ENCODE measurements at regions not wholly inside any gene's neighbourhood (a gene's known extent, or its start where the extent isn't known, plus 50 kb on each side); places are given as distances from the start of the nearest gene placed in this dataset.

DNA sequence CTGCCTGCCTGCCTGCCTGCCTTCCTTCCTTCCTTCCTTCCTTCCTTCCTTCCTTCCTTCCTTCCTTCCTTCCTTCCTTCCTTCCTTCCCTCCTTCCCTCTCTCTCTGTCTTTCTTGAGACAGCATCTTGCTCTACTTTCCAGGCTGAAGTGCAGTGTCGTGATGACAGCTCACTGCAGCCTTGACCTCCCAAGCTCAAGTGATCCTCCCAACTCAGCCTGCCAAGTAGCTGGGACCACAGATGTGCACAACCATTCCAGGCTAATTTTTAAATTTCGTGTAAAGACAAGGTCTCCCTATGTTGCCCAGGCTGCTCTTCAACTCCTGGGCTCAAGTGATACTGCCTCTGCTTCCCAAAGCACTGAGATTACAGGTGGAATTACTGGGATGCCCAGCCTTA is 328.2 kb upstream of the SORL1-AS1 start:
- DNase-seq: no peak

DNA sequence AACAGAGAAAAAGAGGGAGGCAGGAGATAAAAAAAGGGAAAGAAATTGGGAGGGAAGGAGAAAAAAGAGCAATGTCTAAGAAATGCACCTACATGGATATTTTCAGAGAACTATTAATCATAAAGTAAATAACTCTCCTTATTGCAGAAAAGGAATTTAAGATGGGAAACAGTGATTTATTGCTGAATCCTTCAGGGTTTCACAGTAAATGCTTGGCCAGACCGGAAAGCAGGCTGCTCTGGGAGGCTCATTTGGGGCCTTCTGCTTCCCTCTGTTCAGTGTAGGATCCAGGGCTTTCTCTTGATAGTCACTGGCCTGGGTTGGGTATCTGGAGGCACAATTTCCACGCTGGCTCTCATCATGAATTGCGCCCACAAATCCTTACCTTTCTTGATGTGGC is 324.3 kb upstream of the SORL1-AS1 start:
- no peak for DNase-seq

- no peak for DNase-seq
Observed at GRCh38 chr11:121775276-121775675, 322.5 kb upstream of the SORL1-AS1 start.

GRCh38 chr11:121773076-121773475 is 320.3 kb upstream of the SORL1-AS1 start:
- no peak for DNase-seq

DNA sequence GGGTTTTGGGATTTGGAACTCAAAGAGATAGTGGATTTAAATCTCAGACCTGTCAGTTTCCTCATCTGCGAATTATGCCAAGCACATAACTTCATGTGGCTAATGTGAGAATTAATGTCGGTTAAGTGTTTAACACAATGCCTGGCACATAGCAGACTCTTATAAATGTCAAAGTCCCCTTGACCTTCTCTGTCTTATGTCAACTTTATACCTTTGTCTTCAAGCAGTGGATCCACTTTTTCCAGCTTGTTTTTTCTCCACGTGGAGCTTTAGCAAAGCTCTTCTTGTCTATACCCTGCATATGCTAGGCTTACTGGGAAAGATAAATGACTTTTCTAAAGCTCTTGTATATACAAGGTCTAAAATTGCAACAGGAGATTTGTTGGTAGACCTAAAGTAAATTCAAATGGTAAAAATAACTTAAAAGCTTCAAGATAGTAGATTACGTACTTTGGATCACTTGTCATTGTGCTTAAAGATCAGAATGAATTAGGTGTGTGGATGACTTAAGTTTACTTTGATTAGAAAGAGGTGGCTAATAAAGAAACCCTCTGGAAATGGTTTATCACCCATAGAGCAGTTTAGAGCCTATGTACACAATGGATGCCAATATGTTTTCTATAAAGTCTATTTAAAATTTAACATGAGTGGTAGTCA is 318.3 kb upstream of the SORL1-AS1 start:
- no peak for DNase-seq

DNA sequence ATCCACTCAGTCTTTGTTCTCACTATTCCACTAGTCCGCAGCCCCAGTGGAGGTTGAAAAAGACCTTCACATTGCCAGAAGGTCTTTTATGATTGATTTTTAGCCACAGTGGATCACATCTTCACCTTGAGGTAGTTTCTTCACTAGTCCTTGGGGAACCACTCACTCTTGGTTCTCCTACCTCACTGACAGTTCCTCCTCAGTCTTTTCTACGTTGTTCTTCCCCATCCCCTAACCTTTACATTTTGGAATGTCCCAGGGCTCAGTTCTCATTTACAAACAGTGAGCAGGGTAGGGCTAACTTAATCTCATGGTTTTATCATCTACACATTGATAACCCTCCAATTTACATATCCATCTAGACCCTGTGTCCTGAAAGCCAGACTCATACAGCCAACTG is 316.4 kb upstream of the SORL1-AS1 start:
- no peak for DNase-seq

DNA sequence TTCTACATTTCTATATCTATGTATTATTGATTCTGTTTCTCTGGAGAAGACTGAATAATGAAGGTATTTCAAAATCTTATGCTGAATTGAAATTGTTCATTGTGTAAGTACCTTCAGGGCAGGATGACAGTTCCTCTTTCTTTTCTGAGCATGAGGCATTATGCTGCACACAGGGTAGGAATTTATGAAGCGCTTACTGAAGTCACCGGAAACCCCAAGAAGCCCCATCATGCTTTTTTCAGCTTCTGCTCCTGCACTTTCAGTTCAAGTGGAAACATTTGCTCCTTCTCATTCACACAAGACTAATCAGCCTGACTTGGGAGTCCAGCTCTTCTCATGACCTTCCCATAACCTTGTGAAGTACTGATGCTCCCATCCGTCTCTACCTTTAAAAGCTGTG is 314.7 kb upstream of the SORL1-AS1 start:
- DNase-seq: peak; percentile 76 to 87

GRCh38 chr11:121766991-121767390 is 314.2 kb upstream of the SORL1-AS1 start:
- DNase-seq: no peak

GRCh38 chr11:121766166-121766565 is 313.4 kb upstream of the SORL1-AS1 start:
- no peak for DNase-seq

GRCh38 chr11:121763526-121763925 is 310.8 kb upstream of the SORL1-AS1 start:
- DNase-seq: no peak

DNA sequence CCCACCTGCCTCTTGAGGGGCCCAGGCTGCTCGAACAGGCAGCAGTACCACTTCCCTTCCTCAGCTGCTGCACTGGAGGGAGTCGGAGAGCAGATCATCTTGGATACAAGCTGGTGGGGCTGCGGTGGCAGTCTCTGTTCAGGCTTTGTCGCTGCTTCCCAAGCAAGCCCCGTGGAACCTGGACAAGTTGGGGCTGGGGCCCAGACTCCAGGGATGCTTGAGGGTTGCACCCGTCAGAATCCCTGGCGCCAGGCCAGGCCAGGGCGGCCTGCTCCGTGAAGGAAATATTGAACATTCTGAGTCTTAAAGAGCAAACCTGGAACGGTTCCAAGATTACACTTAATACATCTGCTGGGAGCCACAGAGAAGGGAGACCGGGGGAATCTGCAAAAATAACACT is 310.1 kb upstream of the SORL1-AS1 start:
- no peak for DNase-seq

- no peak for DNase-seq
Observed at GRCh38 chr11:121761186-121761585, 308.4 kb upstream of the SORL1-AS1 start.

DNA sequence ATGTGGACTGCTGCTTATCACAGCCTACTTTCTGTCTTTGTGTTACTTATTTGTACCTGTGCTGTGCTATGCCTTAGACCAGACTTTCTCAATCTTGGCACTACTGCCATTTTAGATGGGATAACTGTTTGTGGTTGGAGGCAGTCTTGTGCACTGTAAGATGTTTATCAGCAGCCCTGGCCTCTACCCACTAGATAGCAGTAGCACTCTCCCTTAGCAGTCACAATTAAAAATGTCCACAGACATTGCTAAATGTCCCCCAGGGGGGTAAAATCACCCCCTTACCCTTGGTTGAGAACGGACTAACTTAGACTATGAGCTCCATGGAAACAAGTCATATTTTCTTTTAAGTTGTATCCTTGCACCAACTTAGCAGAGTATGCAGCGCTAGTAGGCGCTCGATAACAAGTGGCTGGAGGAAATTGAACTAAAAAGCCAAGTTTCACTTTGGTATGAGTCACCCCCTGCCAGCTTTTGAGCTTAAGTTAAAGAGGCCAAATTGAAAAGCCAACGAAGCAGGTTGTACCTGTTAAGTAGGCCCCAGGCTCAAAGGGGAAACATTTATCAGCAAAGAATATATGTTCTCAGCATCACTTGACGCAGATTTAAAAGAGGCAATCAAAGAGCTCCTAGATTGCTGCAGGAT is 304.8 kb upstream of the SORL1-AS1 start:
- DNase-seq: no peak

DNA sequence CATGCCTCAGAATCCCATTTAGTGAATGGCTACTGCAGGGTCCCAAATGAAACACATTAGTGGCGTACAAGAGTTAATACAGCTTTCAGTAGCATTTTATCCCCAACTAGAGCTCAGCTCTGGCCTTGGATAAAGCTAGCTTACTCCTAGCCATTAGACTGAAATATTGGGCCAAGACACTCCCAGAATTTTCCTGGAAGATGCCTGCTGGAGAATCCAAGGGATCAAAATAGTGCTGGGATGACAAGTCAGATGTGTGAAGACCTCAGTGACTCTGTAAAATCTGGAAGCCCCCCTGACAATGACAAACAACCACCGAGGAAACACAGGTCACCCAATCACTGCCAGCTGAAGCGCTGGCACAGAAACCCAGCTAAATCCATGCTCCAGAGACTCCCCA is 303.1 kb upstream of the SORL1-AS1 start:
- no peak for DNase-seq

- DNase-seq: no peak
Observed at GRCh38 chr11:121755191-121755590, 302.4 kb upstream of the SORL1-AS1 start.

- no peak for DNase-seq
Observed at GRCh38 chr11:121754598-121754997, 301.8 kb upstream of the SORL1-AS1 start.

DNA sequence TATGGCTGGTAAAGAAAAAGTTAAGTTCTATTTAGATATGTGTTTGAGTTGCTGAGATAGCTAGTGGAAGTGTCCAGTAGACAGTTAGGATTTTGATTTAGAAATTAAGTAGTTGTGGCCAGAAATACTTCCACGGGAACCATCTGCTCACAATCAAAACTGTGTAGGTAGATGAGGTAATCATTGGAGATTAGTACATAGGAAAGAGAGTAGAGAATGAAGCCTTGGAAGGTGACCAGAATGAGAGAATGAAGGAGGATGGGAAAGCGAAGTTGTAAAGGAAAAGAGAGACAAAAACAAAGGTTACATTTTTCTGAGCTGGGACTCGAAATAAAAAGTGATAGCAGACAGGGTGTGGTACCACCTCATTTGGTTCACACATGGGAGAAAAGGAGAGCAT is 296.9 kb upstream of the SORL1-AS1 start:
- no peak for DNase-seq

DNA sequence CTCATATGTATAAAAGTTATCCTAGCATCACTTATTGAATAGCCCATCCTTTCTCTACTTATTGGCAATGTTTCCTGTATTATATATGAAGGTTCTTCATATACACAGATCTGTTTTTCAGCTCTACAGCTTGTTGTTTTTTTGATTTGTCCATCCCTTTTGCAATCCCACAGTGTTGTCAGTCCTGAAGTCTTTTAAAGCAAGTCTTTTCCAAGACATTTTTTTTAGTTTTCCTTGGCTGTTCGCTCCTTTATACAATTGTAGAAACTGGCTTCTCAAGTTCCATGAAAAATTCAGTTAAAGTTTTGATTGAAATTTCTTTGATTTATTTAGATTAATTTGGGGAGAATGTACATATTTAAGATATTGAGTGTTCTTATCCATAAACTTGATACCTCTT is 295.3 kb upstream of the SORL1-AS1 start:
- no peak for DNase-seq

- DNase-seq: no peak
Observed at GRCh38 chr11:121743285-121743684, 290.5 kb upstream of the SORL1-AS1 start.

DNA sequence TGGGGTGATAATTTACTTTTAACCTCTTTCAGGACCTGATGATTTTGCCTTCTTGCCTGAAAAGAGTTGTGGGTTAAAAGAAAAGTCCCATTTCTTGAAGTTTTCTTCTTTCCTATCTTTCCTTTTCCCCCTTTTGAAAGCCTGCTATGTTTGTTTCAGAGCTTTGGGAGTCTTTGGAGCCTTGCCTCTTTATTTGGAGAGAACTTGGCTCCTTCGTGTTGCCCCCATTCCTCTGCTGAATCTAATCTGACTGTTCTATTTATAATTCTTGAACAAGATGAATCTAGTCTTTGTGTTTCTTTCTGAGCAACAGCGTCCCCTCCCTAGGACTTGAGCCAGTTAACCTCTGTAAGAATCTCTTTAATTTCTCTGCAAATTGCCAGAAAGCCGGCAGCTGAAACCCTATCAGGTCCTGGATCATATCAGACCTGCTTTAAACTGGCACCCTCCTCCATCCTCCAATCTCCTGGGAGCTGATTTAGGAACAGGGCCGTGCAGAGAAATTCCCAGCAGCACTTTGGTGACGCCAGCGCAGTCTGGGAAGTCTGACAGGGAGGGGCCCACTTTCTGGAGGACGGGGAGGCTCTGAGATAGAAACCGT is 289.1 kb upstream of the SORL1-AS1 start:
- DNase-seq: no peak

DNA sequence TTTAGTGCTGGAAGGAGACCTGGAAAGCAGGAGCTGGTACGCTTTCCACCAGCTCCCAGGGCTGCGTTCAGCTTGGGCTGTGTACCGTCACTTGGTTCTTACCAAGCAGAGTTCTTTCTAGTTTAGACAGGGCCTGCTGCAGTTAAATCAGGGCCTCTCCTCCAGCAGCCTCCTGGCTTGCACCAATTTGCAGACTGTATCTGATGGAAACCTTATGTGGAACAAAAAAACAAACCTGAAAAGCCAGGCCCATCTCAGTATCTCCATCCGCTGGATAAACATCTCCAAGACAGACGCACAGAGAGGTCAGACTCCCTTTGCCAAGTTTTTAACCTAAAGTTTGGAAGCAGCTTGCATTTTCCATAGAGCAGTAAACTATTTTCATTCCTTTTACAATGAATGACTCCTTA is 288.6 kb upstream of the SORL1-AS1 start:
- no peak for DNase-seq

DNA sequence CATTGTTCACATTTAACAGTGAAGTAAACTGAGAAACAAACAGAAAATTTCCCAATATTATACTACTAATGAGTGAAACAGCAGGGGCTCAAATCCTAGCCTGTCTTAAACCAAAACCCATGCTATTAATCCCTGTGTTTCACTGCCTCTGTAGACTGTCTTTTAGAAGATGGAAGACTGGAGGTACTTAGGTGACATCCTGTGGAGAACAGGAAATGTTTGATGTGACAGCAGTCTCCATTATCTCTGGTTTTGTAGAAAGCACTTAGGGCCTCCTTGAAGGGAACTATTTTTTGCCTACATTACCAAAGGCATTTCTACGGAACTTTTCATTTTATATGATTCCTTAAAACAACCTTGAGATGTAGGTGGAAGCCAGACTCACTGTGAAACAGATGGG is 288.1 kb upstream of the SORL1-AS1 start:
- no peak for DNase-seq

DNA sequence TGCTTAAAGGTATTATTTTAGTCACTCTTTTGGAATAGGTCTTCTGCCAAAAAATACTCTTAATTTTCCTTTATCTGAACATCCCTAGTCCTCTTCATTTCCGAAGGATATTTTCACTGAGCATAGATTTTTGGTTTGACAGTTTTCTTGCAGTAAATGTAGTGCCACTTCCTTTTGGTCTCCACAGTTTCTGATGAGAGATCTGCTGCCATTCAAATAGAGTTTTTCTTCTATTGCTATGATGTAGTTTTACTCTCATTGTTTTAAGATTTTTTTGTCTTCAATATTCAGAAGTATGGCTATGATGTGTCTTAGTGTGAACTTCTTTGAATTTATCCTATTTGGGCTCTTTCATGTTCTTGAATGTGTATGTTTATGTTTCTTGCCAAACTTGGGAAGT is 281.1 kb upstream of the SORL1-AS1 start:
- DNase-seq: no peak

GRCh38 chr11:121727942-121728341 is 275.2 kb upstream of the SORL1-AS1 start:
- DNase-seq: no peak
